Renal pelvis (tissue), 1 donor: ENCODE measurements at regions not wholly inside any gene's neighbourhood (a gene's known extent, or its start where the extent isn't known, plus 50 kb on each side); places are given as distances from the start of the nearest gene placed in this dataset.
A peak's percentile ranks its signal among the peaks of the same experiment; 100 is the strongest.

Source experiments
- DNase-seq: peaks from one replicate; pipeline ENCODE4 v3.0.0-alpha.2; 2013

- peak; percentile 92 for DNase-seq
Observed at GRCh38 chr5:141747152-141748141, 65.4 kb upstream of the ARAP3 start.

GRCh38 chr5:141746395-141746794 is 64.4 kb upstream of the ARAP3 start:
- DNase-seq = no peak

GRCh38 chr5:141745390-141745789 is 63.4 kb upstream of the ARAP3 start:
- DNase-seq = peak; percentile 37

- DNase-seq = peak; percentile 21
Observed at GRCh38 chr5:141743866-141744272, 61.8 kb upstream of the ARAP3 start.

GRCh38 chr5:141742866-141743851 is 61.1 kb upstream of the ARAP3 start:
- DNase-seq = peak; percentile 81

GRCh38 chr5:141742144-141742543 is 60.1 kb upstream of the ARAP3 start:
- DNase-seq = no peak

- no peak for DNase-seq
Observed at GRCh38 chr5:141740885-141741284, 58.9 kb upstream of the ARAP3 start.

- no peak for DNase-seq
Observed at GRCh38 chr5:141737535-141737934, 55.5 kb upstream of the ARAP3 start.

GRCh38 chr5:141735823-141736222 is 53.8 kb upstream of the ARAP3 start:
- no peak for DNase-seq

GRCh38 chr5:141734501-141735229 is 52.6 kb upstream of the ARAP3 start:
- DNase-seq = peak; percentile 81

GRCh38 chr5:141733198-141733597 is 51.2 kb upstream of the ARAP3 start:
- no peak for DNase-seq

GRCh38 chr5:141732417-141732816 is 50.4 kb upstream of the ARAP3 start:
- no peak for DNase-seq
